Midbrain (tissue), 1 donor: ENCODE measurements at regions not wholly inside any gene's neighbourhood (a gene's known extent, or its start where the extent isn't known, plus 50 kb on each side); places are given as distances from the start of the nearest gene placed in this dataset.

Experiments used
- DNase-seq: peaks from one replicate; lab custom pipeline; 2025; lab: John Stamatoyannopoulos, UW

DNA sequence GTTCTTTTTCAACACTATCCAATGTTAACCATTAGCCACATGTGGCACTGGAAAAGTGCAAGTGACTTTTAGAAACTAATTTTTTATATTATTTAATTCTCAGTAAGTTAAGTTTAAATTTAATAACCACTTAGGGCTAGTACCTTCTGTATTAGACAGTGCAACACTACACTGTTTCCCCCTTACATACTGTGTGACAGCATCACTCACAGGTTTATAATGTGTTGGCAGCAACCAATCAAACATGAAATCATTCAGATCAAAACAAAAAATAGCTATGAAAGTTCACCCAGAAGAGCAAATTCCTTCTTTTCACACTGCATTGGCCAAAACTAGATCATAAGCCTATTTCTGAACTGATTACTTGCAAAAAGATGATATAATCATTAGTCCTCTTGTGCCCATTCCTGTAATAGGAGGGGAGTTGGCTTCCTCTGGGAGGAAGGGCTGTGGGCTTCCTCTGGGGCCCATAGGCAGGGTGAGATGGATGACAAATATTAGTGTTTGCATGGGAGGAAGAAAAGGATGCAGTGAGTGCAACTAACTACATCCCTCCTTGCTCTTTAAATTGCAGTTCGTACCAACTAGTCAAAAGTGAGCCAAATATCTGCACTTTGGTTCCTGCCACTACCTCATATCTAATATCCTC is 708.1 kb upstream of the RGMB start:
- DNase-seq = no peak

DNA sequence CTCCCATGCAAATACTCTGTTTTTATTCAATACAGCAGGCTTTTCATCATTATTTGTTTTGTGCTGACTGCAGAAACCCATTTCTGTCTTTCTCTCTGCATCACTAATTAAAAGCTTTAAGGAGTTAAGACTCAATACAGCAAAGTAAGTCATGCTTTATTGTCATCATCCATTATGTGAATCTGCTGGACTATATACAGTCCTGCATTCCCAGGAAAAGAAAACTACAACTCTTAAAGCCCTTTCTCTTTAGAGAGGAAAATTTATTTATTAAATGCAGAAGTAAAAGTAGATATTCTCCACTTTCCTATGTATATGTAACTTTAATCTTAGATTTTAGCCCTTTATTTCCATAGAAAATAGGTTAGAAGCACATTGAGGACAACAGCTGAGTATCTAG is 706.6 kb upstream of the RGMB start:
- no peak for DNase-seq

DNA sequence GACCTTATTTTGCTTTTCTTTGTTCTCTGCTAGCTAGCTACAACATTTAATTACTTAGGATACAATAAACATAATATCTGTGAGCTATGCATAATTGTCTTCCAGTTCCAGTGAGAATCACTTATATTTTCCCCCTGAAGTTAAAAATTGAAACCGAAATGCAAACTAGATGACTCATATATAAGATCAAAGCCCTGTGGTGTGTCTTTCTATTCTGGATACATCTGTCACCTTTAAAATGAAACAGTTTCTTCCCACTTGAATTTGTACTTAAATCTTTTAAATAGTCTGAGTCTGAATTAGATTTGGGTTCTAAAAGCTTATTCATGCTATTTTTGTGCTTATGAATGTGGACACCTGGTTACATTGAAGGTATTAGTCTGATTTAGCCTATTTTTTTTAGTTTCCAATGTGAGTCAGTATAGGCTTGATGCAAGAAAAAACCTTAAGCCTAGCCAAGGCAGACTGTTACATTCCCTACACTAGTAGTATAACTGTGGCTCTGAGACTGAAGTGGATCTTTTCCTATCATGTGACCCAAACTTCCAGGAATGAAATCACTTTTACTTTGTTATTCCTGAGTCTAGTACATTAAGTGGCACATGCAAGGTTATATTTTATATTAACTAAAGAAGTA is 703.5 kb upstream of the RGMB start:
- DNase-seq = no peak

DNA sequence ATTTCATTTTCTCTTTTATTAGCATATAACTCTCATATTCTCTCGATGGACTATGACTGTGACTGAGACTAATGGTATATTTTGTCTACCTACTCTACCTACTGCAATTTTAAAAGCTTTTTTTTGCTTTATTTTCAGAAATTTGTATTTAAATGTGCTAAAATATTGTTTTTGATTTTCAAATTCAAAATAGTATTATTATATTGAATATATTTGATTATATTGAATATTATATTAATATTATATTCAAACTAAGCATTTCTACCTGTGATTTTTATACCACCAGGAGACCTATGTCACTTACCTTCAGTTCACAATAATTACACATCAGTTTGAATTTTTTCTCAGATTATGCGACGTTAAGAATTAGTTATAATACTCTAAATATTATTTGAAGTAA is 700.5 kb upstream of the RGMB start:
- no peak for DNase-seq

DNA sequence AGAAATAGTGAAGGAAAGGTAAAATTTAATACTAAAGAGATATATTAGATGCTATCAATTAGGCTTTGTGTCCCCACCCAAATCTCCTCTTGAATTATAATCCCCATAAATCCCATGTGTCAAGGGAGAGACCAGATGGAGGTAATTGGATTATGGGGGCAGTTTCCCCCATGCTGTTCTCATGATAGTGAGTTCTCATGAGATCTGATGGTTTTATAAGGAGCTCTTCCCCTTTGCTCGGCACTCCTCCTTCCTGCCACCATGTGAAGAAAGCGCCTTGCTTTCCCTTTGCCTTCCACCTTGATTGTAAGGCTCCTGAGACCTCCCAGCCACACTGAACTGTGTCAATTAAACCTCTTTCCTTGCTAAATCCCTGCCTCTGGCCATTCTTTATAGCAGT is 697.0 kb upstream of the RGMB start:
- DNase-seq = no peak

DNA sequence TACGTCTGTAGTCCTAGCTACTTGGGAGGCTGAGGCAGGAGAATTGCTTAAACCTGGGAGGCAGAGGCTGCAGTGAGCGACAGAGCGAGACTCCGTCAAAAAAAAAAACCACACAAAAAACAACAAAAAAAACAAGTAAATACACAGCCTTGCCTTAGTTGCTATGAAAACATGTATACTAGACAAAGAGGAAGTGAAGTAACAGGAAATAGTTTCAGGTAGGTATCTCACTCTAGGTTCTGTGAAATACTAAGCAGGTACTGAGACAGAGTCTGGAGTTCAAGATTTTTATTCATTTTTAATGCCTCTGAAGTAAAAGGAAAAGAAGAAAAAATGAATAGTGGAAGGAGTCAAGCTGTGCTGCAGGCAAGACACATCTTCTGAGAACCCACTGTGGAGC is 687.9 kb upstream of the RGMB start:
- DNase-seq = no peak

DNA sequence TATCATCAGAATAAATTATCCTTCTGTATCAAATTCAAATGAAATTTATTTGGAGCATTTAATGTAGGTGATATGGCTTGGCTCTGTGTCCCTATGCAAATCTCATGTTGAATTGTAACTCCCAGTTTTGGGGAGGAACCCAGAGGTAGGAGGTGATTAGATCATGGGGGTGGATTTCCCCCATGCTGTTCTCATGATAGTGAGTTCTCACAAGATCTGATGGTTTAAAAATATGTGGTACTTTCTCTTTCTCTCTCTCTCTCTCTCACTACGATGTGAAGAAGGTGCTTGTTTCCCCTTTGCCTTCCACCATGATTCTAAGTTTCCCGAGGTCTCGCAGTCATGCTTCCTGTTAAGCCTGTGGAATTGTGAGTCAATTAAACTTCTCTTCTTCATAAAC is 678.4 kb upstream of the RGMB start:
- no peak for DNase-seq

DNA sequence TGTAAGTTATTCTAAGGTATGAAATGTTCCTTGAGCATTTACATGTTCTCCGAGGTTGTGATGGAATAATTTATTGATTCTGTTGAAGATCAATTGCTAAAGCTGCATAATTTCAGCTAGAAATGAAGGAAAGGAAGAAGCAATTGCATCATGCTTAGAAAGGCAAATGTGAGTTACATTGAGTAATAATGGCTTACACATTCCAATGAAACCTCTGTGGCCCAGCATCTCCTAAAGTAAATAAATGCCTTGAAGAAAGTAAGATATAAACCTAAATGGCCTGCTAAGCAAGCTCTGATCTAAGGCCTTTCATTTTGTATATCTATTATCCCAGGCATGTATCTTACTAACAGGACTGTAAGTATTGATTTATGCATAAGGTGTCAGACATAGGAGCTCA is 677.3 kb upstream of the RGMB start:
- DNase-seq = no peak

DNA sequence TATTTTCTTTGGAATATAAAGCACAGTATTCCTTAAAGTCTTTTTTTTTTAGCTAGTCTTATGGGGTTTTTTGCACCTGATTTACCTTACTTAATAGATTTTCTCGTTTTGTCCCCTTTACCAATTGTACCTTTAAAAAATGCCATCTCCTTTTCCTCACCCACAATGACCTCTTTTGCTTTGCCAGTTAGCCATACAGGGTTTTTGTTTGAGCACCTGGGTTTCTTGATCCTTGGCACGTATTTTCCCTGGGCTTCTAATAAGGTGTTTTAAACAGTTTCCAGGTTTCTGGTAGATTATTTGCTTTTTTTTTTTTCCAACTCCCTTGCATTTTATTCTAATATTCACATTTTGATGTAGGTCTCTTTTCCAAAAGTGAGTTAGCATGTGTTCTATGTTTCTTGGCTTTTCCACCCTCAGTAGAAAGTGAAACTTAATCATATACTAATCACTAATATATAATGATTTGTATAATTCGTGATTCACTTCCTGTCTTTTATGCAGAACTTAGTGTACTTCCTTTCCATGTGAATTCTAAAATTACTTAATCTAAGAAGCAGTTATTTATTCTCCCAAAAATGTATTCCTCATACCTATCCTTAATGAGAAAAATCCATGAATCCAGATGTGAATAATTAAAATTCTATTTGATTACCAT is 673.9 kb upstream of the RGMB start:
- DNase-seq = no peak

DNA sequence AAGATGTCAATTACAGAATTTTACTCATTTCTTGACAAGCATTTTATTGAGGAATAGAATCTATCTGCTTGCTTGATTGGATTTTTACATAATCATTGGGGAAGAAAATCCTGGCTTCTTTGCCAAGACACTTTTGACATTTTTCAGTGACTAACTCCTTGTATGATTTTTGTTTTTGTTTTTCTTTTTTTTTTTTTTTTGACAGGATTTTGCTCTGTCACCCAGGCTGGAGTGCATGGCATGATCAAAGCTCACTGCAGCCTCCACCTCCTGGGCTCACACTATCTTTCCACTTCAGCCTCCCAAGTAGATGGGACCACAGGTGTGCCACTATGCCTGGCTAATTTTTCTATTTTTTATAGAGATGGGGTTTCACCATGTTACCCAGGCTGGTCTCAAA is 672.3 kb upstream of the RGMB start:
- DNase-seq = no peak

DNA sequence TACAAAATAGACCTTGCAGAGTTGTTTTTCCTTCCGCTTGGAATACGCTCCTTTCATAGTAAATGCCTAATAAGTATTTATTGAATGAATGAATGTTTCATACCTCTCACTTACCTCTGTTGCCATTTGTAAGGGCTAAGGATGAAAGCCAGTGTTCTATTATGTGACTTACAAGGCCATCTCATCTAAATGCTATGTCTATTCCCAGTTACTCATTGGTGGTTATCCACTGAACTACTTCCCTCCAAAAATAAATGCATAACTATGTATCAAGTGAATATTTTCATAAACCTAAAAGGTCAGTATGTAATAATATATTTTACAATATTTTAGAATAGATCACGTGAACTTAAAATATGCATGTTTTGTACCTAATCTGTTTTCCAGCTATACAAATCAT is 670.5 kb upstream of the RGMB start:
- DNase-seq = no peak

DNA sequence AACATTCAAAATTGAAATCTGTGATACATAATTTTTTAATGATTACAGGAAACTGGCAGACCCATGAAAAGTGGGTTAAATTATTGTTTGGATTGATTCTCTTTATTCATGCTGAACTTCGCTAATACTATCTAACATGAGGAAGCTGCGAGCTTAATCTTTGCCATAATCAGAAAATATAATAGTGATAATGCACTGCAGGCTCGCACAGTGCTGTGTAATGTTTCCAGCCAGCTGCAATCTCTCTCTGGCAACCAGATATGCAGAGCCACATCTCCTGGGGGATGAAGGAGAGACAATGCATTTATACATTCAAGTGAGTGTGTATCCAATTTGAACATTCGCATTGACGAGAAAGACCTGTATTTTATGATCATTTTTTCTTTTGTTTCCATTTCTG is 669.7 kb upstream of the RGMB start:
- DNase-seq = no peak

DNA sequence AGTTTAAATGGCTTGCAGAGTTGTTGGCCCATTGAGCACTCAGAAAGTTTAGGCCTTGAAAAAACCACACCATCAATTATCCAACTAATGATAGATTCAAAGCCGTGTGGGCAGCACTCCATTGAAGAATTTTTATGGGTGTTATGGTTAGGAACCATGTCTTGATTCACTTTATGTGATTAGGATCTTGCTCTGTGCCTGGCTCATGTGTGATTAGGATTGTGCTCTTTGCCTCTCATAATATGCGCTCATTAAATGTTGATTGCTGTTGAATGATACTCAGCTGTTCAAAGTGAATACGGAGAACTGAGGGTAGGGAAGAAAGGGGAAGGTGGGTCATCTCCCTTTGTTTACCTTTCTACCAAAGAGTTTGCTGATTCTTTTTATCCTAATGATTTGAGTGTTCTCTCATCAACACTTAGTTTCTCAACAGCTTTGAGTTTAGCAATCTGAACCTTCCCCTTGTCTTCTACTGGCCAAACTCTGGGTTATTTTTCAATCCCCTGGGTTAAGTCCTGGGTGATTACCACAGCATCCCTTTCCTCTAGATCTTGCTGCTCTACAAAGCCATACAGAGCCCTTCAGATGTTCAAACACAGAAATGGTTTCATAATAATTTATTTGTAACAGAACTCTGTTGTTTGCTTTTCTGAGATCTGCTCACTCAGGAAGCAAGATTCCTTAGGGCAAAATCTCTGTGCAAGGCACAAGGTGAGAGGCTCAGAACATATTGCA is 668.8 kb upstream of the RGMB start:
- DNase-seq = no peak

DNA sequence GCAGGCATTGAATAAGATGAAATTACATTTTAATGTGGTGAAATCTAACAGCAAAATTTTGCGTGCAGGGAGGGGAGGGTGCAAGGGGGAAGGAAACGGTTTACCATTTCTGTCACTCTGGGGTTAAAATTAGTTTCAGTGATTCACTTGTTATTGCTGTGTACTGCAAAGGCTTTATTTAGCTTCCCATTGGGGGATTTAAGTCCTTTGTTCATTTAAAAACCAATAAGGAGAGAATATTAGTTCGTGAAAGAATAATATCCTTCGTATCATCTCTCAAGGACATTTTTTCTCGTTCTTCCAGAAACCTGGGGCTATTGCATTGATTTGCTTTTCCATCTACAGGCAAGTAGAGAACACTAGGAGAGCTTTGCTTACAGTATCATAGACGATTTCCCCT is 667.8 kb upstream of the RGMB start:
- no peak for DNase-seq

DNA sequence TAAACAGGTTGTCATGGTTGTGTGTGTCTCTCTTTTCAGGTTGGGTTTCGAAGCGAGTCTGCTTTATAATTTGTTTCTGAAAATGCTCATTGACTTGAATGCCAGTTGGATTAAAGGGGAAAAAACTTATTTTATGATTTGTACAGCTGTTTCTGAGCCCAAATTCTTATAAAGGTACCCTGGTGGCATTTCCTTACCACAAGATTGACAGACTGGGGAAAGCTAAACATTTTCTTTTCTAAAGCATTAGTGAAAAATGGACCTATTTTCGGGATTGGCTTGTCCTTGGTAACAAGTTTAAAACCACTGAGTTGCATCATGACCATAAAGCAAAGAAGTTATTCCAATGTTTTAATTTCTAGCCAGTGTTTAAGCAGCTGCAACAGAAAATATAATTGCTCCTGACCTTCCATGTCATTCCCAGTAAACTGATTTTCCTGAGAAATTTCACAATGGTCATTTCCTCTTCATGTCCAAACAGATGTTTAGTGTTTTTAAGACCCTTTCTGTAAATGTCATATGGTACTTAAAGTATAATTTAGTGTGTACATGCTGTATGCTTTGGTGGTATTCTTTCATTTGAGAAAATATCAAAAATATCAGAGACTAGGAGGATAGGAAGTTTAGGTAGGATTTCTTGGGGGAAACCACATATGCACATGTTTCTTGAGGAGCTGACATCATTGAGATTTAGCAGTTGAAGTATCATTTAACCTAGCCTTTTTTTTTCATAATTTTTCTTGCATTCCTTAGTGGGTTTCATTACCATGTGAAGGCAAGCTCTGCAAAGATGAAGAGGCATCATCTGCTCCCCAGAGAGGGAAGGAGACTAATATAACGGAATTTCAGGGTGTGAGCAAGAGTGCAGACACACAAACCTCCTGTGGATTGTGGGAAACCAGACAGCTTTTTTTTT is 667.1 kb upstream of the RGMB start:
- no peak for DNase-seq

DNA sequence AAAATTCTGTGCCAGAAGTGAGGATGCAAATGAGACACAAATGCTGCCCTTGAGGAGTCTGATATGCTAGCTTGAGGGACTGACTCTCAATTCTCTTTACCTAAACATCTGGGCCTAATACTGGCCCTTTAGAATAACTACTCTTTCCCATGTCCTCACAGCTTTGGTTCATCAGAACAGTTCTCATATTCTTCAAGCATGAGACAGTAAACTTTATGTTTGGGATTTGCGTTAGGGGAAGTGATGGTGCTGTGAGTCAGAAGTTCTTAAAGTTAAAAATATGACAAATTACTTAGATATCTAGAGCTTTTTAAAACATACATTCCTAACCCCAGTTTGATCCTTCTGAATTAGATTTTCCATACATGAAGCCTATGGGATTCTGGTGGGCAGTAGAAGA is 665.0 kb upstream of the RGMB start:
- no peak for DNase-seq

DNA sequence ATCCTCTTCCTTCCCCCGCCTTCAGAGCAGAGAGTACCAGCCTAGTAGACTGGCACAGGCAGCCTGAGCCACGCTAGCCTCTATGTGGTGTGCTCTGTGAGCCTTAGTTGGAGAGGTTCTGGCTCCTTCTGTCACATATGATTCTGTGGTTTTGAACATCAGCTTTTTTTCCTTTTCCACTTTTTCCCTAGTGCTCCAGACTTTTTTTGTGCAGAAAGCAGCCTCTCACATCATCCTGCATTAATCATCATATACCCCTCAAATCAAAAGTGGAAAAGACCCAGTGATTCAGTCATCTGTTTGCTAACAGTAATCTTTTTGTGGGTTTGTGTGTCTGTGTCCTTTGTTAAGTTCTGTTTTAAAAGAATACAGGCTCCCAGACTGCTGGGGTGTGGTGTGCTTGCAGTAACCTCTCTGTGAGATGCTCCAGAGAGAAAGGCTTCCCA is 663.9 kb upstream of the RGMB start:
- DNase-seq = no peak

DNA sequence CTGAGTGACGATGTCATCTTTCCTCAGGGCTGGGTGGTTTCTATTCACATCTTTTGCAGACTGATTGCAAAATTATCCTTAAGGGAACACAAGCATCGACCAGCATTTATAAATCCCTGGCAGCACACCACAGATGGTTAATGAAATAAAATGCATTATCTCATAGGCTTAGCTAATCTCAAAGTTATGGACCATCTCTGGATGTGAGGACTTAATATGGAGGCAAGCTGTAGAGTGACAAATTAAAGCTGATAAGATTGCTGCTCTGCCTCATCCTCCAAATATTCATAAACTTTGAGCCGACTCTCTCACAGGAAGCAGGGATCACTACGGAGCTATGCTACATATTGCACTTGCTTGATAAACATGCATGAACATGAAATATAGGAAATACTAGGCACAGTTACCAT is 663.2 kb upstream of the RGMB start:
- no peak for DNase-seq

DNA sequence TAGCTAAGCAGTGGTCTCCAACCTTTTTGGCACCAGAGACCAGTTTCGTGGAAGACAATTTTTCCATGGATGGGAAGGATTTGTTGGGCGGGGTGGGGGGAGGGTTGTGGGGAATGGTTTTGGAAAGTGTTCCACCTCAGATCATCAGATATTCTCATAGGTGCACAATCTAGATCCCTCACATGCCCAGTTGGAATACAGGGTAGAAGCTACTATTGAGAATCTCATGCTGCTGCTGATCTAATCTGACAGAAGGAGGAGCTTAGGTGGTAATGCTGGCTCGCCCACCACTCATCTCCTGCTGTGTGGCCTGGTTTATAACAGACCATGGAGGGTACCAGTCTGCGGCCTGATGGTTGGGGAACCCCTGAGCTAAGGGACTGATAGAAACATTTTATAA is 662.7 kb upstream of the RGMB start:
- DNase-seq = no peak

DNA sequence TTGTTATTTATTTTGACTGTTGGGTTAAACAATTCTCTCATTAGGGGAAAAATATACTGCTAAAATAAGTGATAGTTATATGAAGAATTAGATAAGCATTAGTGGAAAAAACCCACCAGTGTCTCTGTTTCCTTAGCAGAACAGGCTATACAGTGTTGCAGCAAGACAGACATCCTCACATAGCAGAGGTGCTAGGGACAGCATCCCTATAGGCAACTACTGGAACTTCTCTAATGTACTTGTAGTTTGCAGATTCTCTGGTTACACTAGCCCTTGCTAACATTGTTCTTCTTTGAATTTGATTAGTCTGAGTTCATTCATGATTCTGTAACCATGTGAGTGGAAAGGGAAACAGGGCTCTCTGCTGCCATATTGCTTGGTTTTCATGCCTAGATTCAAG is 661.8 kb upstream of the RGMB start:
- DNase-seq = no peak

DNA sequence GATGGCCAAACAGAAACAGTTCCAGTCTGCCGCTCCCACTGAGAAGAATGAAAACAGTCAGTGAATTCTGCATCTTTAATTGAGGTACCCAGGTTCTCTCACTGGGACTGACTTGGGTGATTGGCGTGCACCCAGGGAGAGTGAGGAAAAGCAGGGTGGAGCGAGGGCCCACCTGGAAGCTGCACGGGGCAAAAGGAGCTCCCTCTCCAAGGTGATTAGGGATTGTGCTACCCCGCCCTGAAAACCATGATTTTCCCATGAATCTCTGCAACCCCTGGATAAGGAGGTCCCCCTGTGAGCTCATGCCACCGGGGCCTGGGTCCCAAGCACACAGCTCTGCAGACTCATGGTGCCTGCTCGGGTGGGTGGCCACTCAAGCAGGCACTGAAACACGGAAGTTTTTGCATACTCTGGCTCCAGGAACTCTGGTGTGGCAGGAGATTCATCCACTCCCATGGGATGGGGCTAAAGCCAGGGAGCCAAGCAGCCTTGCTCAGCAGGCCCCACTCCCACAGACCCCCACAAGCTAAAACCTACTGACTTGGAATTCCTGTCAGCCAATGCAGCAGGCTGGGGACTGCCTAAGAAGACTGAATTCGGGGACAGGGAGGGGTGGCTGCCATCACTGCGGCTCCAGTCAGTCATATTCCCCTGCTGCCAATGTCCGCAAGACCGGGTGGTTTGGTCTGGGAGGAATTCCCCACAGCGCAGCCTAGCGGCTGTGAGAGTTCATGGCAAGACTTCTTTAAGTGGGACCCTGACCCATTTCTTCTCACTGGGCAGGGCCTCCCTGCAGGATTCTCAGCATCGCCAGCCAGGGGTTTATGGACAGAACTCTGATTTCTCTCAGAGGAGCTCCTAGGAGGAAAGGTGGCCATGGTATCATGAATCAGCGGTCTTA is 652.2 kb upstream of the RGMB start:
- DNase-seq = no peak
